IMR-90 (cell line): ENCODE measurements at regions not wholly inside any gene's neighbourhood (a gene's known extent, or its start where the extent isn't known, plus 50 kb on each side); places are given as distances from the start of the nearest gene placed in this dataset.

ENCODE experiments used
- ATAC-seq: fragments of 200-7000 bp; cut with Tn5 transposase; 2 replicates; pipeline ENCODE4 v1.9.1; 2020; ENCODE audit warnings: low read depth, mild to moderate bottlenecking, moderate library complexity
- BruUV-seq: library from RNA; stranded (reverse); fragments of 400-500 nt; replicated peaks from 2 replicates; lab custom pipeline; 2021; lab: Mats Ljungman, UMichigan
- CTCF ChIA-PET: fragments of 300-600 bp; formaldehyde crosslinking; extraction: SDS; loops from one replicate; lab custom pipeline; 2021; ENCODE audit warnings: antibody characterized with exemption; lab: Yijun Ruan, JAX
- POLR2A ChIA-PET: fragments of 300-600 bp; sonication (Branson Sonifier 250); formaldehyde crosslinking; loops from one replicate; lab custom pipeline; 2022; ENCODE audit warnings: antibody characterized with exemption; ENCODE audit not compliant: unreplicated experiment; lab: Charles Lee
- DNase-seq: peaks from one replicate; pipeline ENCODE4 v3.0.0; 2013
- H2AFZ ChIP-seq: replicated peaks from 2 replicates; pipeline ENCODE3; 2013; ENCODE audit warnings: low read length, mild to moderate bottlenecking; ENCODE audit not compliant: poor library complexity
- H2AK5ac ChIP-seq: 2 replicates; pipeline ENCODE4 v1.6.1; 2013; ENCODE audit warnings: low read depth, low read length, inconsistent platforms
- H2AK9ac ChIP-seq: replicated peaks from 2 replicates; pipeline ENCODE3; 2013; ENCODE audit warnings: mild to moderate bottlenecking, low read depth, low read length, moderate library complexity; ENCODE audit not compliant: poor library complexity
- H2BK120ac ChIP-seq: 2 replicates; pipeline ENCODE4 v1.6.1; 2013; ENCODE audit warnings: low read depth, low read length, inconsistent platforms
- H2BK15ac ChIP-seq: 3 replicates; pipeline ENCODE4 v1.6.1; 2013; ENCODE audit warnings: low read depth, low read length, inconsistent platforms
- H2BK20ac ChIP-seq: 2 replicates; pipeline ENCODE4 v1.6.1; 2013; ENCODE audit warnings: low read depth, mild to moderate bottlenecking, inconsistent platforms, low read length, moderate library complexity
- H2BK5ac ChIP-seq: 2 replicates; pipeline ENCODE4 v1.6.1; 2013; ENCODE audit warnings: mild to moderate bottlenecking, low read depth, low read length, inconsistent platforms; ENCODE audit not compliant: poor library complexity, severe bottlenecking
- H3K14ac ChIP-seq: replicated peaks from 2 replicates; pipeline ENCODE4 v1.6.1; 2013; ENCODE audit warnings: low read depth, low read length, inconsistent platforms
- H3K18ac ChIP-seq: 2 replicates; pipeline ENCODE4 v1.6.1; 2013; ENCODE audit warnings: low read depth, low read length, control low read depth
- H3K23ac ChIP-seq: 2 replicates; pipeline ENCODE4 v1.6.1; 2013; ENCODE audit warnings: low read depth, low read length, inconsistent platforms
- H3K27ac ChIP-seq: 2 replicates; pipeline ENCODE4 v1.5.1; 2013; ENCODE audit warnings: mild to moderate bottlenecking, control low read depth, low read length; ENCODE audit not compliant: insufficient read depth
- H3K27me3 ChIP-seq: 2 replicates; pipeline ENCODE4 v1.6.1; 2013; ENCODE audit warnings: low read length; ENCODE audit not compliant: control insufficient read depth, insufficient read depth
- H3K36me3 ChIP-seq: 2 replicates; pipeline ENCODE4 v1.6.1; 2013; ENCODE audit warnings: low read length, mixed read lengths; ENCODE audit not compliant: control insufficient read depth, insufficient read depth
- H3K4ac ChIP-seq: 2 replicates; pipeline ENCODE4 v1.6.1; 2013; ENCODE audit warnings: low read depth, low read length, inconsistent platforms
- H3K4me1 ChIP-seq: 2 replicates; pipeline ENCODE4 v1.6.1; 2013; ENCODE audit warnings: low read length, mixed read lengths; ENCODE audit not compliant: control insufficient read depth, insufficient read depth
- H3K4me2 ChIP-seq: 2 replicates; pipeline ENCODE4 v1.6.1; 2013; ENCODE audit warnings: low read depth, mild to moderate bottlenecking, control low read depth, low read length, moderate library complexity
- H3K4me3 ChIP-seq: 2 replicates; pipeline ENCODE4 v1.5.1; 2013; ENCODE audit warnings: low read depth, mild to moderate bottlenecking, control low read depth, low read length, moderate library complexity; ENCODE audit not compliant: insufficient read depth
- H3K56ac ChIP-seq: 2 replicates; pipeline ENCODE4 v1.6.1; 2013; ENCODE audit warnings: low read length, inconsistent platforms; ENCODE audit not compliant: insufficient read depth; ENCODE audit errors: extremely low read depth
- H3K79me1 ChIP-seq, 2 experiments: 2 replicates each; pipeline ENCODE4 v1.6.1; 2013; ENCODE audit warnings: low read length in 2 of 2, inconsistent platforms in 1 of 2, low read depth in 1 of 2
- H3K9ac ChIP-seq: 2 replicates; pipeline ENCODE4 v1.6.1; 2013; ENCODE audit warnings: low read depth, low read length, control low read depth
- H3K9me1 ChIP-seq: 2 replicates; pipeline ENCODE4 v1.6.1; 2013; ENCODE audit warnings: low read length, inconsistent platforms; ENCODE audit not compliant: insufficient read depth
- H3K9me3 ChIP-seq: 2 replicates; pipeline ENCODE4 v1.6.1; 2013; ENCODE audit warnings: low read length; ENCODE audit not compliant: control insufficient read depth, insufficient read depth
- H4K20me1 ChIP-seq: 2 replicates; pipeline ENCODE4 v1.6.1; 2013; ENCODE audit warnings: low read length, inconsistent platforms; ENCODE audit not compliant: insufficient read depth
- H4K5ac ChIP-seq: 2 replicates; pipeline ENCODE4 v1.6.1; 2013; ENCODE audit warnings: mild to moderate bottlenecking, low read depth, low read length, control low read depth
- H4K8ac ChIP-seq, 2 experiments: 2 replicates each; pipeline ENCODE4 v1.6.1; 2013; ENCODE audit warnings: low read depth in 2 of 2, low read length in 2 of 2, control low read depth in 1 of 2, inconsistent platforms in 1 of 2
- H4K91ac ChIP-seq: 2 replicates; pipeline ENCODE4 v1.6.1; 2013; ENCODE audit warnings: low read depth, low read length, inconsistent platforms; ENCODE audit not compliant: insufficient read depth
- CHD1 ChIP-seq: IDR thresholded peaks from 2 replicates; pipeline ENCODE4 v1.6.1; 2012; ENCODE audit warnings: low read depth, low read length, improper control_type of control experiment
- FOS ChIP-seq: fragments of 150-350 bp; IDR thresholded peaks from 2 replicates; pipeline ENCODE4 v1.6.1; 2016; ENCODE audit warnings: low read depth, low read length
- RFX5 ChIP-seq: IDR thresholded peaks from 2 replicates; pipeline ENCODE4 v1.8.0; 2012; ENCODE audit warnings: low read depth, mild to moderate bottlenecking, low read length, moderate library complexity
- WGBS, 2 experiments: methylation state at CpG; one replicate each; pipeline versions ENCODE4 v1.1.5 to v1.1.7; 2013; ENCODE audit warnings: missing lambda C conversion rate in 2 of 2; ENCODE audit not compliant: insufficient read length in 1 of 2; ENCODE audit errors: extremely low coverage in 2 of 2; 5-methylcytosine and 5-hydroxymethylcytosine counted together
- dilution Hi-C: fragments of 300-500 bp; cut with HindIII; formaldehyde crosslinking; loops from one replicate; pipeline ENCODE4 v1.14.3; 2018; ENCODE audit warnings: low sequenced_read_pairs; ENCODE audit not compliant: unreplicated experiment
- in situ Hi-C: fragments of 300-500 bp; cut with MboI; formaldehyde crosslinking; loops from 3 replicates; pipeline ENCODE4 v1.14.3; 2019; ENCODE audit warnings: low sequenced_read_pairs, inconsistent platforms, mixed read lengths
- intact Hi-C: fragments of 100-400 bp; cut with micrococcal nuclease; formaldehyde crosslinking; loops from 2 replicates; pipeline ENCODE4 v1.10.0; 2022

- TF ChIP-seq FOS (no peak), CHD1 (no peak), RFX5 (no peak)
- no peak overlapping the region for H2AK5ac ChIP-seq
- H4K8ac ChIP-seq, result no peak overlapping the region
- in situ Hi-C loops, result no loop called here
- ATAC-seq (no peak), DNase-seq (no peak)
- no peaks in the 10 kb centered on the region for H3K4me1 ChIP-seq
- intact Hi-C loops, result no loop called here
- H3K27me3 ChIP-seq, result no peaks in the 10 kb centered on the region
- BruUV-seq, result no TSS peak
- H3K9ac ChIP-seq, result no peak overlapping the region
- no peaks in the 10 kb centered on the region for H4K20me1 ChIP-seq
- H3K27ac ChIP-seq, result no peak overlapping the region
- no peak overlapping the region for H4K91ac ChIP-seq
- no peak overlapping the region for H2AFZ ChIP-seq
- H2BK20ac ChIP-seq, result no peak overlapping the region
- H3K9me1 ChIP-seq, result no peaks in the 10 kb centered on the region
- no peaks in the 10 kb centered on the region for H3K79me1 ChIP-seq
- no peak overlapping the region for H3K4me3 ChIP-seq
- peaks cover 22% of the 10 kb centered on the region for H3K9me3 ChIP-seq
- POLR2A ChIA-PET, result no interaction called here
- H2BK5ac ChIP-seq, result no peak overlapping the region
- no peak overlapping the region for H3K4ac ChIP-seq
- no peak overlapping the region for H2BK15ac ChIP-seq
- CTCF ChIA-PET, result no interaction called here
- no peak overlapping the region for H4K5ac ChIP-seq
- no peak overlapping the region for H3K56ac ChIP-seq
- no peak overlapping the region for H3K23ac ChIP-seq
- dilution Hi-C loops, result no loop called here
- no peak overlapping the region for H3K4me2 ChIP-seq
- WGBS, 2 experiments, result no CpG with 5 or more reads among the region's 6 CpGs
- no peak overlapping the region for H2AK9ac ChIP-seq
- H3K18ac ChIP-seq, result no peak overlapping the region
- no peak overlapping the region for H3K14ac ChIP-seq
- H3K36me3 ChIP-seq, result no peaks in the 10 kb centered on the region
- H2BK120ac ChIP-seq, result no peak overlapping the region
Measured at GRCh38 chrX:1851527-1851926, 236.7 kb downstream of the ASMT start.
